ENCODE measurements at regions not wholly inside any gene's neighbourhood (a gene's known extent, or its start where the extent isn't known, plus 50 kb on each side); places are given as distances from the start of the nearest gene placed in this dataset.

- TF ChIP-seq CTCF (IDR thresholded peaks at IDR 0.05) (no peak), POLR2A (IDR thresholded peaks at IDR 0.05) (no peak), EP300 (IDR thresholded peaks at IDR 0.05) (no peak)
Observed at GRCh38 chr10:117731121-117731791, 188.7 kb downstream of the EMX2 start.
